Urinary bladder (tissue), 3 donors: ENCODE measurements at regions not wholly inside any gene's neighbourhood (a gene's known extent, or its start where the extent isn't known, plus 50 kb on each side); places are given as distances from the start of the nearest gene placed in this dataset.
"Not testable (repeated sequence)": the region's sequence is repeated elsewhere in the genome, so short reads cannot be mapped to it uniquely, and the experiment has no call there.

Source experiments
- DNase-seq: peaks from one replicate; pipeline ENCODE4 v3.0.0-alpha.2; 2015; ENCODE audit errors: extremely low spot score
- H3K27ac ChIP-seq: one replicate; pipeline ENCODE4 v1.5.1; 2013; ENCODE audit warnings: low read depth, mild to moderate bottlenecking, moderate library complexity
- H3K36me3 ChIP-seq: one replicate; pipeline ENCODE4 v1.6.1; 2013; ENCODE audit warnings: mild to moderate bottlenecking, moderate library complexity; ENCODE audit not compliant: insufficient read depth
- H3K4me1 ChIP-seq: one replicate; pipeline ENCODE4 v1.6.1; 2013; ENCODE audit warnings: mild to moderate bottlenecking, moderate library complexity; ENCODE audit not compliant: insufficient read depth
- H3K4me3 ChIP-seq: one replicate; pipeline ENCODE4 v1.5.1; 2013; ENCODE audit warnings: low read depth, low read length
- WGBS: extraction: QIAGEN DNeasy Blood & Tissue Kit; methylation state at CpG from one replicate; pipeline ENCODE4 v1.1.7; 2013; 5-methylcytosine and 5-hydroxymethylcytosine counted together
- donor health status: healthy with polysubstance abuse.
- donor health status: healthy.

GRCh38 chrX:44733931-44734330 lies 109.9 kb upstream of the DUSP21 start:
- H3K4me3 ChIP-seq: no peak overlapping the region
- no peak overlapping the region for H3K27ac ChIP-seq
- no peaks in the 10 kb centered on the region for H3K4me1 ChIP-seq
- H3K36me3 ChIP-seq: no peaks in the 10 kb centered on the region
- no peak for DNase-seq

- Histone ChIP-seq H3K4me3 (no peak overlapping the region), H3K27ac (no peak overlapping the region), H3K36me3 (no peaks in the 10 kb centered on the region), H3K4me1 (no peaks in the 10 kb centered on the region)
- WGBS: 52% methylated on average over 2 of the region's 2 CpGs
- no peak for DNase-seq
Measured at GRCh38 chrX:44731160-44731559, 112.7 kb upstream of the DUSP21 start.

- no peak for DNase-seq
- 84% methylated on average over 5 of the region's 5 CpGs for WGBS
- H3K4me3 ChIP-seq: no peak overlapping the region
- H3K36me3 ChIP-seq: no peaks in the 10 kb centered on the region
- H3K4me1 ChIP-seq: no peaks in the 10 kb centered on the region
- no peak overlapping the region for H3K27ac ChIP-seq
Measured at GRCh38 chrX:44723426-44723825, 120.4 kb upstream of the DUSP21 start.

- H3K36me3 ChIP-seq: no peaks in the 10 kb centered on the region
- DNase-seq: no peak
- H3K27ac ChIP-seq: no peak overlapping the region
- H3K4me1 ChIP-seq: no peaks in the 10 kb centered on the region
- 67% methylated on average over 5 of the region's 5 CpGs for WGBS
- H3K4me3 ChIP-seq: no peak overlapping the region
Measured at GRCh38 chrX:44708470-44708869, 135.4 kb upstream of the DUSP21 start.

- no peak for DNase-seq
- Histone ChIP-seq H3K27ac (no peak overlapping the region), H3K36me3 (no peaks in the 10 kb centered on the region), H3K4me3 (no peak overlapping the region), H3K4me1 (no peaks in the 10 kb centered on the region)
- WGBS: 57% methylated on average over 8 of the region's 8 CpGs
Measured at GRCh38 chrX:44705817-44706551, 137.8 kb upstream of the DUSP21 start.

GRCh38 chrX:44698357-44698756 lies 145.5 kb upstream of the DUSP21 start:
- Histone ChIP-seq H3K36me3 (no peaks in the 10 kb centered on the region), H3K27ac (no peak overlapping the region), H3K4me3 (no peak overlapping the region), H3K4me1 (no peaks in the 10 kb centered on the region)
- no peak for DNase-seq
- WGBS: 84% methylated on average over 3 of the region's 3 CpGs

- H3K27ac ChIP-seq: no peak overlapping the region
- H3K4me3 ChIP-seq: no peak overlapping the region
- DNase-seq: no peak
- H3K4me1 ChIP-seq: no peaks in the 10 kb centered on the region
- 56% methylated on average over 3 of the region's 3 CpGs for WGBS
- H3K36me3 ChIP-seq: no peaks in the 10 kb centered on the region
Measured at GRCh38 chrX:44693255-44693654, 150.6 kb upstream of the DUSP21 start.

GRCh38 chrX:44690129-44690528 lies 147.5 kb upstream of the FUNDC1 start:
- no peak overlapping the region for H3K27ac ChIP-seq
- no peaks in the 10 kb centered on the region for H3K36me3 ChIP-seq
- H3K4me3 ChIP-seq: no peak overlapping the region
- no peaks in the 10 kb centered on the region for H3K4me1 ChIP-seq
- no peak for DNase-seq
- 96% methylated on average over 2 of the region's 2 CpGs for WGBS

GRCh38 chrX:44675362-44676024 lies 132.8 kb upstream of the FUNDC1 start:
- Histone ChIP-seq H3K36me3 (no peaks in the 10 kb centered on the region), H3K27ac (no peak overlapping the region), H3K4me3 (no peak overlapping the region), H3K4me1 (no peaks in the 10 kb centered on the region)
- 32% methylated on average over 10 of the region's 10 CpGs for WGBS
- DNase-seq: peak; percentile 62

- H3K27ac ChIP-seq: no peak overlapping the region
- H3K36me3 ChIP-seq: no peaks in the 10 kb centered on the region
- no peak overlapping the region for H3K4me3 ChIP-seq
- WGBS: 45% methylated on average over 2 of the region's 2 CpGs
- DNase-seq: no peak
- no peaks in the 10 kb centered on the region for H3K4me1 ChIP-seq
Measured at GRCh38 chrX:44674906-44675305, 132.2 kb upstream of the FUNDC1 start.

- H3K4me1 ChIP-seq: no peaks in the 10 kb centered on the region
- H3K27ac ChIP-seq: no peak overlapping the region
- H3K36me3 ChIP-seq: no peaks in the 10 kb centered on the region
- no peak overlapping the region for H3K4me3 ChIP-seq
- no peak for DNase-seq
- 83% methylated on average over 1 of the region's 1 CpG for WGBS
Measured at GRCh38 chrX:44669626-44670025, 127.0 kb upstream of the FUNDC1 start.

- Histone ChIP-seq H3K4me1 (no peaks in the 10 kb centered on the region), H3K27ac (no peak overlapping the region), H3K4me3 (no peak overlapping the region), H3K36me3 (no peaks in the 10 kb centered on the region)
- 44% methylated on average over 3 of the region's 3 CpGs for WGBS
- DNase-seq: no peak
Measured at GRCh38 chrX:44667771-44668170, 125.1 kb upstream of the FUNDC1 start.

- H3K36me3 ChIP-seq, H3K27ac ChIP-seq: not testable (repeated sequence)
- WGBS: 76% methylated on average over 5 of the region's 5 CpGs
Measured at GRCh38 chrX:44657718-44658246, 115.1 kb upstream of the FUNDC1 start.

GRCh38 chrX:44651358-44651757 lies 108.7 kb upstream of the FUNDC1 start:
- Histone ChIP-seq H3K4me3 (no peak overlapping the region), H3K4me1 (no peaks in the 10 kb centered on the region), H3K36me3 (no peaks in the 10 kb centered on the region), H3K27ac (no peak overlapping the region)
- no peak for DNase-seq
- 22% methylated on average over 2 of the region's 2 CpGs for WGBS

More at GRCh38 chrX:44657718-44658246, 115.1 kb upstream of the FUNDC1 start:
- DNase-seq, H3K4me3 ChIP-seq, H3K4me1 ChIP-seq: not testable (repeated sequence)
